Effector memory CD8-positive, alpha-beta T cell (primary cell): ENCODE measurements at regions not wholly inside any gene's neighbourhood (a gene's known extent, or its start where the extent isn't known, plus 50 kb on each side); places are given as distances from the start of the nearest gene placed in this dataset.
A peak's percentile ranks its signal among the peaks of the same experiment; 100 is the strongest.

Experiments used
- ATAC-seq: fragments of 150-1000 bp; cut with Tn5 transposase; replicated peaks from 2 replicates; pipeline ENCODE4 v1.10.0; 2021; ENCODE audit warnings: mild to moderate bottlenecking, moderate library complexity
- DNase-seq, 3 experiments: peaks; one replicate each; pipeline ENCODE4 v3.0.0; 2021
- H3K27ac Mint-ChIP-seq, 2 donors: one replicate each; pipeline ENCODE4 v1.8.0; 2022; ENCODE audit warnings: mild to moderate bottlenecking in 2 of 2, mixed read lengths in 2 of 2, moderate library complexity in 2 of 2
- H3K27me3 Mint-ChIP-seq, 2 donors: one replicate each; pipeline ENCODE4 v1.8.0; 2022; ENCODE audit warnings: mixed read lengths in 2 of 2
- H3K36me3 Mint-ChIP-seq: one replicate; pipeline ENCODE4 v1.8.0; 2022; ENCODE audit warnings: mild to moderate bottlenecking, moderate library complexity, mixed read lengths; ENCODE audit not compliant: insufficient read depth
- H3K4me1 Mint-ChIP-seq, 2 donors: one replicate each; pipeline ENCODE4 v1.8.0; 2022; ENCODE audit warnings: low read depth in 2 of 2, mixed read lengths in 2 of 2
- H3K4me3 Mint-ChIP-seq, 2 donors: one replicate each; pipeline ENCODE4 v1.8.0; 2022; ENCODE audit warnings: mild to moderate bottlenecking in 2 of 2, mixed read lengths in 2 of 2, moderate library complexity in 2 of 2
- H3K9me3 Mint-ChIP-seq, 2 donors: one replicate each; pipeline ENCODE4 v1.8.0; 2022; ENCODE audit warnings: mixed read lengths in 2 of 2

DNA sequence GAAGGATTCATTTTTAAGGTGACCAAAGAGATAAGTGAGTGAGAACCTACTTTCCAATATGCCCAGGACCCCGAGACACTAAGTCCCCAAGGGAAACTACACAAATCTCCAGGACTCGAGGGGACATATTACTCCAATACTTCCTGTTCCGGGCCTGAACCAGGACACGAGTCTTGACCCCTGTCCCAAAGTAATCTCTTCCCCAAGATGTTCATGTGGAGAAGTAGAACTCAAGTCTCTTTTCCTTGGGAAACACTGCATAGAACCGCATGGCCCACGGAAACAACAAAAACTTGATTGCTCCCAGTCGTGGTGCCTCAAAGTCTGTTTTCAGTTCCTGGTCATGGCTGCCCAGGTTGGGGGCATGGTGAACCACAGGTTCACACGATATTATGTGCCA is 87.2 kb upstream of the ZEB2 start:
- Mint-ChIP-seq H3K4me1 (peaks cover 8 to 25% of the 10 kb centered on the region in 2 donors), H3K27ac (no peak overlapping the region), H3K27me3 (no peaks in the 10 kb centered on the region), H3K9me3 (no peaks in the 10 kb centered on the region), H3K4me3 (no peak overlapping the region), H3K36me3 (peaks cover 2% of the 10 kb centered on the region)
- ATAC-seq (no peak), DNase-seq (no peak)

DNA sequence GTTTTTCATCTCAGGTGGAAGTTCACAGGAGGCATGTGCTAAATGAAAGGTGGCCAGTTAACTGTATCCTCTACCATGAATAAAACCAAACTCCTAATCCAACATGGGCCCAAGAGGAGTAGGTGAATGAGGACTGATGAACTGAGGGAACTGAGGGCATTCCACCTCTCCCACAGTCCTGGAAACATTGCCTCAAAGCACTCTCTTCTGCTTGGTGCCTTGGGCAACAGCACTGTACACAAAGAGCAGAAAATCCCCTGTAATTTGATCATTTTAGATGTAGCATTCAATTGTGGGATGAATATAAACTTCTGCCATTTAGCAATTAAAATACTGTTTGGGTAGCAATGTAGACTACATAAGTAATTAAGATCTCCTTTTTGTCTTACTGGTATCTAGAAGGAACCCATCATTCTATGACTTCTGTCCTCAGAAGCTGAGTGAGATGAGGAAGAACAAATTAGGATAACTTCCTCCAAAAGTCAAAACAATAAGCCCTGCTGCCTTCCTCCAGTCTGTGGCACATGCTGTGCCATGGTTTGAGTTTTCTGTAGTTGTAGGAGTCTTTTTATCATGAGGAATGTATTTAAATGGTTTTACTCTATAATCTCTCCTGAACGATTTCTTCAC is 86.7 kb upstream of the ZEB2 start:
- Mint-ChIP-seq H3K36me3 (peaks cover 2% of the 10 kb centered on the region), H3K27ac (no peak overlapping the region), H3K4me3 (no peak overlapping the region), H3K9me3 (no peaks in the 10 kb centered on the region), H3K4me1 (peaks cover 8 to 25% of the 10 kb centered on the region in 2 donors), H3K27me3 (no peaks in the 10 kb centered on the region)
- DNase-seq (no peak), ATAC-seq (no peak)

DNA sequence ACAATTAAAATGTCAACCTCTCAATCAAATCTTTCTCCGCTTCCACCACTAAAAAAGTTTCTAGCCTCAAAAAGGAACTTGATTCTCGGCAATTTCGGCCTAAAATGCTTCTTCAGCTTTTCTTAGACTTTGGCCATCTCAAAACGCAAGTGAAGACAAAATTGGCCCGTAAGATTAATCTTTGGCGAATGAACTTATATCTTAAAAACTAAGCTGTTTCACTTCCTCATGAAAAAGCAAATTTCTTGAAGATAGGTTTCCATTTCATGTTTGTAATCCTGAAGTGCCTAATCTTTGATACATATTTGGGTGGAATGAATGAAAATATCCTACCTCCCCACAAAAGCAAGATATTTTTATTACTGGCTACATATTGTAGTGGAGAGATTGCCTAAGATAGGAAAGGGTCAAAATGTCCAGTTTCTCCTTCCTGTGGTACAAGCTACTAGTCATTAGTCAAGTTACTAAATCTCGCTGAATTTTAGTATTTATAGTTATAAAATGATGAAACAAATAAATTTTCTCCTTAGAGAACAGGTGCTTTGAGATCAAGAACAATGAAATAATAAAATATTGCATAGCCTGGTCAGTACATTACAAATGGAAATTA is 85.4 kb upstream of the ZEB2 start:
- H3K27me3 Mint-ChIP-seq: no peaks in the 10 kb centered on the region
- H3K4me1 Mint-ChIP-seq: peaks cover 10 to 31% of the 10 kb centered on the region in 2 donors
- H3K9me3 Mint-ChIP-seq: peaks cover 0 to 1% of the 10 kb centered on the region in 2 donors
- H3K4me3 Mint-ChIP-seq: no peak overlapping the region
- peaks cover 2% of the 10 kb centered on the region for H3K36me3 Mint-ChIP-seq
- H3K27ac Mint-ChIP-seq: no peak overlapping the region
- DNase-seq: no peak
- ATAC-seq: no peak

DNA sequence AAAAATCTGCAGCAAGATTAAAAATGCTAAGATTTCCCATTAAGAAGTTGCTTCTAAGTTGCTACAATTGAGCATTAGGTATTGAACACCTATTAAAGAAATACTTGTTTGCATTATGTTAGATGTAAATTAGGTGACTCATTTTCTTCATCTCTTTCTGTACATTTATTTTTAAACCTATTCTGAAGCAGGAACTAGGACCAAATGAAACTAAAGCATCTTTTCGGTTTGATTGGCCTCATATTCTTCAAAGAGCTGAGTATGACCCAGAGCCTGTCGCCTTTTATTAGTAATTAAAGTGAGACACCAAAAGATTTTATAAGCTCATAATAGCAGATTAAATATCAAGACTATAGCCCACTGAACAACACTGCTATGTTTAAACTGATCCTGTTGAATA is 83.4 kb upstream of the ZEB2 start:
- Mint-ChIP-seq H3K27me3 (no peaks in the 10 kb centered on the region), H3K9me3 (peaks cover 0 to 1% of the 10 kb centered on the region in 2 donors), H3K27ac (no peak overlapping the region), H3K4me3 (no peak overlapping the region), H3K4me1 (peaks cover 14 to 44% of the 10 kb centered on the region in 2 donors), H3K36me3 (peaks cover 2% of the 10 kb centered on the region)
- ATAC-seq (no peak), DNase-seq (no peak)

DNA sequence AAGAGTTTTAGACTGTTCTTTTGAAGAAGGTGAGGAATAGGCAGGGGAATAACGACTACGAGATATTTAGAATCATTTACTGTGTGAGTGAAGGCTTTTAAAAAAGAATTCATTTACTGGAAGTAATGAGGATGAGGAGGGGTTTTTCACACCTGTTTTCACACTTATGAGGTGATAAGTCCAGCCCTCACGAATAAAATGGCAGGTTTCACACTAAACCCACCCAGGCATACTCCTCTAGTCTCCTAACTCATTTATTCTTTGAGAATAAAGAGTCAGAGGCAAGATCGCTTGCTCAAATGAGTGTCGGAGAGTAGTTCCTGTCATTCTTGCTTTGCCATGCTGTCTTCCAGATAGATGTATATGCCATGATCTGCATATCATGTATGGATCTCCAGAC is 79.0 kb upstream of the ZEB2 start:
- Mint-ChIP-seq H3K27me3 (no peaks in the 10 kb centered on the region), H3K36me3 (peaks cover 4% of the 10 kb centered on the region), H3K27ac (peak overlapping the region; percentile 78 to 92), H3K4me1 (peaks cover 11 to 51% of the 10 kb centered on the region in 2 donors), H3K9me3 (peaks cover 0 to 1% of the 10 kb centered on the region in 2 donors), H3K4me3 (peak overlapping the region; percentile 53 to 72)
- ATAC-seq: peak; percentile 41
- no peak for DNase-seq

DNA sequence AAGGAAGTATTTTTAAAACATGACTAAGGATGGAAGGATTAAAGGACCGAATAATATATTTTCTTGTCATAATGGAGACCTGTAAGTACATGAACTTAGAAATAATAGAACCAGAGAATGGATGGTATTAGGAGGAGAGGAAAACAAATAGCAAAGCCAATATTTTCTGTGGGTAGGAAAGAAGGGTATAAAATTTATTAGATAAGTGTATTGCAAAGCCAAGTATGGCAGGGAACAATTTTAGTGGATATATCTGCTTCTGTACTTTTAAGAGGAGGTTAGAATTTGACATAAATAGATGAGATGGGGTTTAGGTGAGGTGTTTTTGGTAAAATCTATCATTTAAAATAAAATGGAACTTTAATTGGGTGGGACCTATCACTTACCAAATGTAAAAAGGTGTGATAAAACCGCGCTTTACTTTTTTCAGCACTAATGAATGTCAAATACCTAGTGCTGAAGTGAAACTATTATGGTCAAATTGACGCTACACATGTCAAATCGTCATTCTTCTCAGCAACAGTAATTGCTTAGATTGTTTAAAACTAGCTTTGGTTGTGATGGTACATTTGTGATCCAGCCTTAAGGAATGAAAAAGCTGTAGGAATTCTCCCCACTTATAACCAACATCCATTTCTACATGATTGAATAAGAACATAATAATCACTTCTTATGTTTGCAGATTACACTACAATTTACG is 78.1 kb upstream of the ZEB2 start:
- Mint-ChIP-seq H3K4me1 (peaks cover 11 to 45% of the 10 kb centered on the region in 2 donors), H3K27ac (peak overlapping the region; percentile 78 to 92), H3K27me3 (no peaks in the 10 kb centered on the region), H3K36me3 (peaks cover 4% of the 10 kb centered on the region), H3K9me3 (peaks cover 0 to 1% of the 10 kb centered on the region in 2 donors), H3K4me3 (peak overlapping the region; percentile 53 to 72)
- peak; percentile 70 for ATAC-seq
- DNase-seq: no peak

DNA sequence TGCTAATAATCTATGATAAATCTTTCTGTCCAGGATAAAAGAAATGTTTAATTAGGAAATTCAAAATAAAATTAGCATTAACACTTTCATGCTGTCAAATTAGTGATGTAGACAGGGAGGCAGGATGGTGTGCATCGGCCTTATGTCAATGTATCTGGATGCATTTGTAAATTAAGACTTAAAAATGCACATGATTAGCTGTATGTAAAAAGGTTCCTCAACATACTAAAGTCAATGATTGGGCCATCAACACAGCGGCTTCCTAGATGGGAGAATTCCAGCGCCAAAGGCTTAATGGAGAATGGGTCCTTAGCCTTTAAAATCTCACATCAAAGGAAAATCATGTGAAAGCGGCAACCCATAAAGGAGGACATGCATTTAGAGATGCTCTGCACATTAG is 77.5 kb upstream of the ZEB2 start:
- peak overlapping the region; percentile 77 to 92 for H3K27ac Mint-ChIP-seq
- ATAC-seq: no peak
- peak overlapping the region in 1 of 2 donors; percentile 72 for H3K4me3 Mint-ChIP-seq
- H3K4me1 Mint-ChIP-seq: peaks cover 11 to 45% of the 10 kb centered on the region in 2 donors
- H3K36me3 Mint-ChIP-seq: peaks cover 4% of the 10 kb centered on the region
- H3K27me3 Mint-ChIP-seq: no peaks in the 10 kb centered on the region
- peaks cover 0 to 1% of the 10 kb centered on the region in 2 donors for H3K9me3 Mint-ChIP-seq
- no peak for DNase-seq

DNA sequence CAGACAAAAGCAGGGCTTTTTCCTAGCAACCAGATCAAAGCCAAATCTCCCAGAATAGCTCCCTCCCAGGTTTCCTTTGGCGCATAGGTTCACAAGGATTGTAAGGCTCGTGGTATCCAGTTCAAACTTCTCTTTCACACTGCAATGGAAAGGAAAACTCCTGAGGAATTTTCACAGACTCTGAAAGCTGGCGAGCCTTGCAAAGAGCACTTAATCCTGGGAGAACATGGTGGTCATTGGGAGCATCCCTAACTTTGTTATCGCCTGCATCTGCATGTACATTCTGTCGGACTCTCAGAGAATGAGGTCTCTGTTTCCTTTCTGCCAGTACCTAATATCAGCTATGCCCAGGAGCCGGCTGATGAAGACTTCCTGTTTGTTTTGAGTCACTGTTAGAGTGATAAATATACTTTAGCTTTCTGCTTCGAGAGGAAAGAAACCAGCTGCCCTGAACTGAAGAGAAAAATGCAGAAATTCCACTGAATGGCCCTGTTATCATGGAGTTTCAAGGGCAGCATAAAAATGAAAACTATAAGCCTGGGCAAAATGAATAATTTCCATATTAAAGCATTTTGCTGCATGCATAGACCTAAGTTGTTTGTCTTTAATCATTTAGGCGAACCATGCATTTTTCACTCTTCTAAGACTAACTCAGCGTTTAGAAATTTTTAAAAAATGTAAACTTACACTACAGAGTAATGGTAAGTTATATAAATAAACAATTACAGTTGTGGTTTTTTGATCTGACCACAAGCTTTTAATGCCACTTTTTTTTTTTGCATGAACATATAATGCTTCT is 76.4 kb upstream of the ZEB2 start:
- H3K4me1 Mint-ChIP-seq: peaks cover 11 to 45% of the 10 kb centered on the region in 2 donors
- no peaks in the 10 kb centered on the region for H3K27me3 Mint-ChIP-seq
- peak overlapping the region; percentile 31 to 56 for H3K4me3 Mint-ChIP-seq
- peak overlapping the region; percentile 77 to 92 for H3K27ac Mint-ChIP-seq
- DNase-seq (peak in 2 of 3 experiments; percentile 7 to 27), ATAC-seq (peak; percentile 64)
- H3K9me3 Mint-ChIP-seq: peaks cover 0 to 1% of the 10 kb centered on the region in 2 donors
- H3K36me3 Mint-ChIP-seq: peaks cover 4% of the 10 kb centered on the region

DNA sequence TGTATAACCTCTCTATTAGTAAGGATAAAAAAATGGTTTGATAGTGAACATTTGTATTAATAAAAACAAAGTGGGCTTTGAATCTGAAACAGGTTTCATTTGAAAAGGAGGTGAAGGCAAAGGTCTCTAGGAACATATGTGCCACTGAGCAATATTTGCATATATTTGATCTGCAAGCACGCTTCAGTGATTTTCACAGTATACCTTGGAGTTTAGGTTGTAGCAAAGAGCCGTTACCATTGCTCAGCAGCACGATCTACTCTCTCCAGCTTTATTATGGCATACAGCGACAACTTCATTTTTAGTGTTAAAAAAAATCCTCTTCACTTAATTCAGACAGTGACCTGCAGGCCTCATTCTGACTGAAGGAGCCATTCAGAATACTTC is 75.8 kb upstream of the ZEB2 start:
- Mint-ChIP-seq H3K27ac (peak overlapping the region; percentile 77 to 92), H3K9me3 (peaks cover 0 to under 1% of the 10 kb centered on the region in 2 donors), H3K4me1 (peaks cover 10 to 43% of the 10 kb centered on the region in 2 donors), H3K27me3 (no peaks in the 10 kb centered on the region), H3K36me3 (peaks cover 4% of the 10 kb centered on the region), H3K4me3 (peak overlapping the region in 1 of 2 donors; percentile 56)
- ATAC-seq (no peak), DNase-seq (no peak)

DNA sequence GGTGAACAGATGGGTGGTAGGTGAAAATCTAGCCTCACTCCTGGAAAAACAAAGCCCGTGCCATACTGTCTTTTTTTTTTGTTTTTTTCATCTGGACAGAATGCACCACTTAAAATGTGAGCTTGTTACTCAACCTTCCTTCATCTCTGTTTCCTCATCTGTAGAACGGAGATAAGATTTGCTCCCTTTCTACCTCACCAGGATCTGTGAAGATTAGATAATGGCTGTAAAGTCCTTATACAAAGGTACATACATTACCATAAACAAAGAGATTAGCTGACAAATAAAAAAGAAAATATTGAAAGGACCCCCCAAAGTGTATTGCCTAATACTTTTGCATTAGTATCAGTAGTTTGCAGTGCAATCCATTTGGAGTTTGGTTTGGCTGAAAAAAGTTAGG is 75.4 kb upstream of the ZEB2 start:
- no peaks in the 10 kb centered on the region for H3K27me3 Mint-ChIP-seq
- no peak for ATAC-seq

DNA sequence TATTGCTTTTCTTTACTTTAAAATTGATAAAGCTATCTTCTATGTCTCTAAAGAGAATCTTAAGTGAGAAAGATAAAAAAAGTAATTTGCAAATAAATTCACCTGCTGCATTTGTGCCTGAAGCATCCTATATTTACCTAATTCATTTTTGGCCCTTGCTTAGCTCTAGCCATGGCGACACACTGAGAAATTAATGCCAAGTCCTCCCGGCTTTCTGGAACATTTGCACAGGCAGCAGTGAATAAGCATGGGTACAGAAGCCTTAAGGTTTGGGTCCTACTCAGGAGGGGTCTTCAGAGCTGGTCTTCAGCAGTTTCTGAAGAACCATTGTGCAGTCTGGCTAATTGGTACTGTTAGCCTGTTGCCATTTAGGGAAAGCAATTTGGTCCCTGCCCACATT is 73.9 kb upstream of the ZEB2 start:
- no peak overlapping the region for H3K4me3 Mint-ChIP-seq
- ATAC-seq (no peak), DNase-seq (no peak)
- H3K9me3 Mint-ChIP-seq: no peaks in the 10 kb centered on the region
- no peaks in the 10 kb centered on the region for H3K27me3 Mint-ChIP-seq
- peaks cover 4% of the 10 kb centered on the region for H3K36me3 Mint-ChIP-seq
- peaks cover 7 to 25% of the 10 kb centered on the region in 2 donors for H3K4me1 Mint-ChIP-seq
- no peak overlapping the region for H3K27ac Mint-ChIP-seq

More for the DNA sequence above, 75.4 kb upstream of the ZEB2 start:
- Mint-ChIP-seq H3K4me3 (peak overlapping the region in 1 of 2 donors; percentile 56), H3K36me3 (peaks cover 4% of the 10 kb centered on the region), H3K4me1 (peaks cover 9 to 39% of the 10 kb centered on the region in 2 donors), H3K9me3 (no peaks in the 10 kb centered on the region), H3K27ac (peak overlapping the region; percentile 77 to 92)
- no peak for DNase-seq

DNA sequence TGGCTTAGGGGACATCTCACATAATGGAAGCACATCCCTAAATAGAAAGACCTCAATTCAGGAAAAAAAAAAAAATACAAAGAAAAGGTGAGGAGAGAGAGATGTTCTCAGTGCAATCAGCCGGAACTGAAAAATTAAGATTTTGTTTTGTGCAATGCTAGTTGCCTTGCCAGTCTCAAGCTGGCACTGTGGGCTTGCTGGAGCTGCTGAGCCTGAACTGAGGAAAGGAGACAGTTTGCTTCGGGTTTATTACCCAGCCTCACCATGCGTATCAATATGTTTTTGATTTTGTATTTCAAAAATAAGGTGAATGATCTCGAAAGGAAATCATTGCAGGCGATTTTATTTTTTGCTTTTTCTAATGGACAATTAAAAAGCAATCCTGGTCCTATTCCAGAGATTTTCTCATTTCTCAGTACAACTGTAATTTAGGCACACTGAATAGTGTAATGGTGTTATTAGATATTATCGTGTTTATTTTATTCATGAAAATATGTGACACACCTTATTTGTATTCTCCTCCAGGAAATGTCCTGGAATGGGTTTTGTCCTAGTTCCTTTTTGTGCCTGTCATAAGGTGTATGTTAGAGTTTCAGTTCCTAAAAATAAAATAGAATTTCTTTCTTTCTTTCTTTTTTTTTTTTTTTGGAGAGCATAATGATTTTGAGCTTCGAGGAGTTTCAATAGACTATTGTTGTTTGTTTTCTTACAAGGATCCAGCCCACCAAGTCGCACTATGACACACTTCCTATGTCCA is 72.8 kb upstream of the ZEB2 start:
- no peaks in the 10 kb centered on the region for H3K9me3 Mint-ChIP-seq
- H3K4me1 Mint-ChIP-seq: peaks cover 8 to 23% of the 10 kb centered on the region in 2 donors
- no peak overlapping the region for H3K4me3 Mint-ChIP-seq
- peaks cover 4% of the 10 kb centered on the region for H3K36me3 Mint-ChIP-seq
- H3K27me3 Mint-ChIP-seq: no peaks in the 10 kb centered on the region
- H3K27ac Mint-ChIP-seq: no peak overlapping the region
- ATAC-seq (no peak), DNase-seq (no peak)

DNA sequence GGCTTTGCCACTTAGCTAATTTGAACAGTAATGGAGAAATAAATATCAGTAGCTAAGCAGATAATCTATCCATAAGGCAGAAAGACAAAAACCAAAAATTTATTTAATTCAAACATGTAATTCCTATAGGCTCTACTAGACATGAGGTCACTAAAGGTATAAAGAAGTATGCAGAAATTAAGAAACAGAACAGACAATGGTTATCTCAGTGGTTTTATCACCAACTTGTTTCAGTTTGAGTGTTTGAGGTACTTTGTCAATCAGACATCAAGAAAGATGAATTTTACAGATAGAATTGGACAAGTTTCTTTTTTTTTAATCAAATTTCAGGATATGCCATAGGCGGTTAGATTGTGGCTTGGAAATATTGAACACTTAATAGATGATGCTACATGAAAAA is 67.4 kb upstream of the ZEB2 start:
- no peaks in the 10 kb centered on the region for H3K27me3 Mint-ChIP-seq
- H3K4me1 Mint-ChIP-seq: peaks cover 8 to 19% of the 10 kb centered on the region in 2 donors
- H3K27ac Mint-ChIP-seq: no peak overlapping the region
- ATAC-seq: no peak
- H3K9me3 Mint-ChIP-seq: no peaks in the 10 kb centered on the region
- no peak for DNase-seq
- no peaks in the 10 kb centered on the region for H3K36me3 Mint-ChIP-seq
- H3K4me3 Mint-ChIP-seq: no peak overlapping the region
